SW480 (cell line): ENCODE measurements at regions not wholly inside any gene's neighbourhood (a gene's known extent, or its start where the extent isn't known, plus 50 kb on each side); places are given as distances from the start of the nearest gene placed in this dataset.
A peak's percentile ranks its signal among the peaks of the same experiment; 100 is the strongest.

Source experiments
- DNase-seq: peaks from one replicate; pipeline ENCODE4 v3.0.0-alpha.2; 2016; ENCODE audit warnings: low spot score

- no peak for DNase-seq
These were observed 132.5 kb upstream of the OSR1 start for GRCh38 chr2:19490846-19491435.

GRCh38 chr2:19488009-19488691 is 129.7 kb upstream of the OSR1 start:
- DNase-seq = peak; percentile 84

- DNase-seq = no peak
These were observed 126.3 kb upstream of the OSR1 start for GRCh38 chr2:19484736-19485135.

GRCh38 chr2:19480673-19481072 is 122.2 kb upstream of the OSR1 start:
- no peak for DNase-seq

- DNase-seq = no peak
These were observed 121.2 kb upstream of the OSR1 start for GRCh38 chr2:19479666-19480065.

- DNase-seq = no peak
These were observed 120.0 kb upstream of the OSR1 start for GRCh38 chr2:19478409-19478808.

GRCh38 chr2:19476327-19476726 is 117.9 kb upstream of the OSR1 start:
- no peak for DNase-seq

- peak; percentile 82 for DNase-seq
These were observed 115.7 kb upstream of the OSR1 start for GRCh38 chr2:19474128-19474527.

- no peak for DNase-seq
These were observed 114.9 kb upstream of the OSR1 start for GRCh38 chr2:19473350-19473749.

GRCh38 chr2:19472391-19472978 is 114.1 kb upstream of the OSR1 start:
- DNase-seq = no peak

- no peak for DNase-seq
These were observed 113.1 kb upstream of the OSR1 start for GRCh38 chr2:19471491-19471890.

GRCh38 chr2:19465978-19466377 is 107.6 kb upstream of the OSR1 start:
- DNase-seq = no peak

GRCh38 chr2:19462256-19462645 is 103.8 kb upstream of the OSR1 start:
- no peak for DNase-seq

- DNase-seq = no peak
These were observed 103.3 kb upstream of the OSR1 start for GRCh38 chr2:19461504-19462255.

- no peak for DNase-seq
These were observed 102.3 kb upstream of the OSR1 start for GRCh38 chr2:19460761-19461160.

- no peak for DNase-seq
These were observed 100.1 kb upstream of the OSR1 start for GRCh38 chr2:19458427-19459003.

GRCh38 chr2:19457809-19458208 is 99.4 kb upstream of the OSR1 start:
- DNase-seq = no peak

- no peak for DNase-seq
These were observed 98.4 kb upstream of the OSR1 start for GRCh38 chr2:19456705-19457309.

- DNase-seq = no peak
These were observed 95.7 kb upstream of the OSR1 start for GRCh38 chr2:19454125-19454524.

- DNase-seq = no peak
These were observed 84.3 kb upstream of the OSR1 start for GRCh38 chr2:19442731-19443130.

- no peak for DNase-seq
These were observed 80.7 kb upstream of the OSR1 start for GRCh38 chr2:19439081-19439480.

GRCh38 chr2:19435815-19436214 is 77.4 kb upstream of the OSR1 start:
- no peak for DNase-seq
